Suppressor macrophage (primary cell): ENCODE measurements at regions not wholly inside any gene's neighbourhood (a gene's known extent, or its start where the extent isn't known, plus 50 kb on each side); places are given as distances from the start of the nearest gene placed in this dataset.
"Not testable (repeated sequence)": the region's sequence is repeated elsewhere in the genome, so short reads cannot be mapped to it uniquely, and the experiment has no call there.

Source experiments
- DNase-seq, 4 experiments: peaks; one replicate each; pipeline ENCODE4 v3.0.0-alpha.2; 2020 to 2022

DNA sequence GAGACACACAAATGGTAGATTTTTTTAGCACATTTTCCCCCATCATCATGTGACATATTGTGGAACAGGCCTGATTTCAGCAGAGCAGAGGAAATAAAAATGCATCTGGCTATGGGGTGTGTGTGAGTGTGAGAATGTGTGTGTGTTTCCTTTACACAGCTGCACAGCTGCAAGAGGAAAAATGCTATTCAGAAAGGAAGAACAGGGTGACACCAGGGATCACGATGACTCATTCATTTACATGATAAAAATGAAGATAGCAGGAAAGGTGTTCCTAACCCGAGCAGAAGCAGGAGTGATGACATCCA, 469.5 kb upstream of the TSHZ3 start:
- no peak for DNase-seq

DNA sequence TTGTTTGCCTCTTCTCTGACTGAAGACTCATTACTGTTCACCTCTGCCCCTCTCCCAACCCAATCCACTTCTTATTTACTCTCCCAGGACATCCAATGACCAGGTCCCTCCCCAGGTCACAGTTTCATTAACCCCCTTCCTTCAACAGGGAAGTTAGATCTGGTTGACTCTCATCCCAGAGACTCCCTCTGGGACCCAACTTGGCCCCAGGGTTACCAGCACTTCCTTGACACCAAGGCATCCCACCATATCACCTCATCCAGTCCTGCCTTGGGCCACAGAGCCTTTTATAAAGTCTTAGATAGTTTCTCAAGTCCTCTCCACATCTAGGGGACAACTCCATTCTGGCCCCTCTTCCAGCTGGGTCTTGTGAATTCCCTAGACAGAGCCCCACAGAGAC, 470.6 kb upstream of the TSHZ3 start:
- no peak for DNase-seq

DNA sequence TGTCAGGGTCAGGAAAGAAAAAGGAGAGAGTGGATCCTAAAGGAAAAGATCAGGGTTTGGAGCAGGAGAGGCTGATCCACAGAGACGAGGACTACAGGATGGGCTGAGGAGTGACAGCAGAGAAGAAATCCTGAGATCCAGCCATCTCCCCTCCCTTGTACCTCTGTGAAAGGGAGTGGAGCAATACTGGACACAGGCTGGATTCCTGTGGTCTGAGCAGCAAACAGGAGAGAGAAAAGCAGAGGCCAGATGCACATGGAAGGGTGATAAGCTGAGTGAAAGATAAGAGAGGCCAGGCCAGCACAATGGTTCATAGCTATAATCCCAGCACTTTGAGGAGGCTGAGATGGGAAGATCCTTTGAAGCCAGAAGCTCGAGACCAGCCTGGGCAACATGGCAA, 472.1 kb upstream of the TSHZ3 start:
- DNase-seq, result no peak

DNA sequence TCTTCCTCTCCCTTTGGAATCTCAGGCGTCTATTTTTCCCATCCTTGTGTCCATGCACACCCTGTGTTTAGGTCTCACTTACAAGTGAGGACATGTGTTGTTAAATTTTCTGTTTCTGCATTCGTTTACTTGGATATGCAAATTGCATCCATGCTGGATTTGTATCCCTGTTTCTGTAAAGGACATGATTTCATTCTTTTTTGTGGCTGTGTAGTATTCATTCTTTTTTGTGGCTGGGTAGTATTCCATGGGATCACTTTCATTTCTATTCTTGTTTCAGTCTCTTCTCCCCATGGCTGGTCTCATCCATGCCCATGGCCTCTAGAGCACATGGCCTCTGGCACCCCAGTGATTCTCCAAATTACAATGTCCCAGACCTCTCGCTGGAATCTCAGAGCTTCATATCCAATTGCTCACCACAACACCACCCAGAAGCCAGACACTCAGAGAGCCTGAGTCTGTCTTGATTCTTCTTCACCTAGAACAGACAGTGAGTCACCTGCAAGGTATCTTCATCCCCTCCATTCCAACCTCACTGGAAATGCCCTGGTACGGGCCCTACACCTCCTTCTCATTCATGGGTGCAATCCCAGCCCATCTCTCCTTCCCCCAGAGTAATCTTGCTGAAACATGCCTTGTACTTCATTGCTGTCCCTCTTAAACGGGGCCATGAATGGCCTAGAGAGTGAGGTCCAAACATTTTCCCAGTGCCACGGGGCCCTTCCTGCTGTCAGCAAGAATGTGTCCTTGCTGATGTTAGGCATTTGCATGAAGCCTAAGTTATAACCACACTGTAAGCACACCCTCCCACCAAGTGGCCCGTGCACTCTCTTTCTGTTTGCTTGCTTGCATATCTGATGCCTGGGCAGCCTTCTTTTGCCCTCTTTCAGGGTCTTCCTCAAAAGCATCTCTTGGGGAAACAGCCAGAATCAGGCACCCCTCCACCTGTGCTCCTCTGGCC, 476.2 kb upstream of the TSHZ3 start:
- no peak for DNase-seq

DNA sequence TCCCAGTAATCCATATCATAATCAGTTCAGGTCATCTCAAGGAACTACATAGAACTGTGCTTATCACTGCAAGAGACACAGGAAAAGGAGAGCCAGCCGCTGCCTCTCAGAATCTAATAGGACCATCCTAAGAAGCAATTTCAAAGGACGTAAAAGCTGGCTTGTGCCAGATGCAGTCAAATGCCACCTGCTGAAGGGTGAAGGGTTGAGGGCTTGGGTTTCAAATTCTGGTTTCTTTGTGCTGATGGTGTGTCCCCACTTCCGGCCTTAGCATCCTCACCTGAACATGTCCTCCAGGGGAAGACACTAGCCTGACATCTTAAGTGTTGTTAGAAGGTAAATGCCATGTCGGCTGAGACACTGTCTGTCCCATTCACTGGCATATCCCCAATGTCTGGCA, 477.1 kb upstream of the TSHZ3 start:
- no peak for DNase-seq

DNA sequence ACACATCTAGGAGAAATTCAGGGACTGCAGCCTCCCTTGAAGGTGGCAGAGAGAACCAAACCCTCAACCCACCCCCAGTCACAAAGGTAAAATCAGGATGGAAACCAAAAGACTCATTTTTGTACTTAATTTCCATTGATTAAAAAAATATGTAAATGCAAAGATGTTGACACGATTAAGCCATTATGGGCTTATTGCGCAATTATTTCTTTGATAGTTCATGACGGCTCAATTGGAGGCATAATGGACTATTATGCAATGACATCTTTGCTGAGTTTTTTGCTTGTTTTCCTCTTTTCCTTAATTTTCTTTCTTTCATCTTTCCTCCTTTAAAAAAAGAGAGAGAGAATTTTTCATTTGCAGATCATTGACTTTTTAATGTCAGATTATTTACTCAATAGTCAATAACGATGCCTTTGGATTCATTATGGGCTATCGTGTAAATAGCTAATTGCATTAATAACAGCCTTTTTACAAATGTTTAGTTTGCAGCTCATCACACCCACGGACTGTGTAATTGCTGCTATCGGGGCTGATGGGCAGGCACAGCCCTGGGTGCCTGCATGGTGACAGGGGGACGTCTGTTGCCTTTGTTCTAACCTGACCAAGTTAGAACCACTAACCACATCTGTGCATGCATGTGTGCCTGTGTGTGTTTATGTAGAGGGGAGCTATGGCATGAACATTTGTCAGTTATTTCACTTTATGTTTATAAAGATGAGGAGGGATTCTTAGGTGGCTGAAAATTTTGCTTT, 482.4 kb upstream of the TSHZ3 start:
- no peak for DNase-seq

DNA sequence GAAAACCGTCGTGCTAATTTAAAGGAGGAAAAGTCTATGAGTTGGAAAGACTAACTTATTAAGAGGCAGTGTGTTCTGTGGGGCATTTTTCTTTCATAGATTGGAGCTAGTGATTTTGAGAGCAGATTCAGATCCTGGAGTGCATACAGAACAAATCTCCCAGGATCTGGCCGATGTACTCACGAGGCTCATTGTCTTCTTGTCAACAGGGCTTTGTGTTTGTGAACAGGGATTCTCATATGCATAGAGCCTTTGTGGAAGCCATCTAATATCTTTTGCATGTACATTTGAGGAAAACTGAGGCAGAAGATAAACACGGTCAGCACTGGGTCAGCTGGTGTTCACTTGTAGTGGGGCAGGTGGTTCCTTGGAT, 482.9 kb upstream of the TSHZ3 start:
- DNase-seq, result no peak

DNA sequence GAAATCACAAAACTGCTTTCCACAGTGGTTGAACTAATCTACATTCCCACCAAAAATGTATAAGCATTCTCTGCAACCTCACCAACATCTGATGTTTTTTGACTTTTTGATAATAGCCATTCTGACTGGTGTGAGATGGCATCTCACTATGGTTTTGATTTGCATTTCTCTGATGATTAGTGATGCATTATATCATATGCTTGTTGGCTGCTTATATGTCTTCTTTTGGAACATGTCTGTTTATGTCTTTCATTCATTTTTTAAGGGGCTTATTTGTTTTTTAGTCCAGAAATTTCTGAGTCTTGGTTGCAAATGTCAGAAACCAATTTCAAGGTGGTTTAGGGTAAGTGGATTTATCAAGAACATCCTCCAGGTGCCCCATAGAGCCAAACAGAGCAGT, 484.8 kb upstream of the TSHZ3 start:
- DNase-seq, result no peak

DNA sequence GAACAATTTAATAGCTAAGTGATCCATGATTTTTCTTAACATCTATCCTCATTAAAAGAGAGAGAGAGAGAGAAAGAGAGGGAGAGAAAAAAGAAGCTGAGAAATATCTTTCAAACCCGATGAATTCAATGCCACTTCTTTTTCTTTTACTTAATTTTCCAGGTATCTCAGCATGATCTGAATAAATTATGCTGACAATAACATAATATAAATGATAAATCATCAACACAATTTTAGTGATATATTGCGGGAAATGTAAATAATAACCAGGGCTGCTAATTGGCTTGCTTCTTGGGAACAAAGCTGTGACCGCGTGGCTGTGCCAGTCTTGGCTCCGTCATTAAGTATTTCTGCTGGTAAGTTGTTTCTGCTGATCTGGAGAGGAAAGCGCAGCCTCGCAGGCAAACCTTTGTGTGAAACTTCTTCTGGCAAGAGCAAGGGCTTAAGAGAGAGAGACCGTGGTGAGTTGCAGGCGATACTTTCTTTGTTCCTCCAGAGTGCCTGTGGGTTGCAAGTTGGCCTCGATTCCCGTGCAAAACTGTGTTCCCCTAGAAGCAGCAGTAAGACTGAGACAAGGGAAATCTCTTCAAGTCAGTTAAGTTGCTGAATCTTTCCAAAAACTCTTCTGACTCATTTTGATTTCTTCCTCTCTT, 489.1 kb upstream of the TSHZ3 start:
- DNase-seq, result no peak

DNA sequence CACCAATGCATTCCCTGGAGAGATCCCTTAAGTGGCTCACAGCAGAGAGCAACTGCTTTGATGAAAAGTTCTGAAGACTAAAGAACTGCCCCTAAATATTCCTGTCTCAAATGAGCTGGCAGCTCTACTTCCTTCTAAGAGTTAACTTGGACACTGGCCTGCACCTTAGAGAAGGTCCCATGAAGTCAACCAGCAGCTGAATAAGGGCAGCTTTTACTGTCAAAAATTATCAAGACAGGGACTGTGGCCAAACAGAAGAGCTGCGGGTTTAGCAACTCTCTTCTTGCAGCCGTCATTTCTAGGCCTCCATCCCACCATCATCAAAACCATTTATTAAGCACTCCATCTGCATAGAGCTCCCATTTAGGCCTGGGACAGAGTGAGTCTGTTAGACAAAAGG, 491.1 kb upstream of the TSHZ3 start:
- no peak for DNase-seq

DNA sequence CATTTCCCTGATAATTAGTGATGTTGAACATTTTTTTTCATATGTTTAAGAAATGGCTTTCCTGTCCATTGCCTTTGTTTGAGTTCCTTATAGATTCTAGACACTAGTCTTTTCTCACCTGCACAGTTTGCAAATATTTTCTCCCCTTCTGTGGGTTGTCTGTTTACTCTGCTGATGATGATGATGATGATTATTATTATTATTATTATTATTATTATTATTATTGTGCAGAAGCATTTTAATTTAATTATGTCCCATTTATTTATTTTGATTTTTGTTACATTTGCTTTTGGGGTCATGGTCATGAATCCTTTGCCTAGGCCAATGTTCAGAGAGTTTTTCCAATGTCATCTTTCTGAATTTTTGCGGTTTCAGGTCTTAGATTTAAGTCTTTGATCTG, 492.5 kb upstream of the TSHZ3 start:
- DNase-seq, result no peak

DNA sequence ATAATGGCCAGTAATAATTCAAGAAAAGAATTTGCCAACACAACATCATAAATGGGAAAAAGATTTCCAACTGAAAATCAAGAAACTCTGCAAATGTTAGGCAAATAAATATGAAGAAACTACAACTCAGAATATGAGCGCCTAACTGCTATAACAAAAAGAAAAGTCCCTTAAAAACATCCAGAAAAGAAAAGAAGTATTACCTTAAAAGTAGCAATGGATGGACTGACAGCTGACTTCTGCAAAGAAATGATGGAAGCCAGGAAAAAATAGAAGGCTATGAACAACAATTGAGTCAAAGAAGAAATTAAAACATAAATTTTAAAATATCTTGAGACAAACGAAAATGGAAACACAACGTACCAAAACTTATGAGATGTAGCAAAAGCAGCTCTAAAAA, 482.3 kb upstream of the ZNF507 start:
- DNase-seq, result no peak

DNA sequence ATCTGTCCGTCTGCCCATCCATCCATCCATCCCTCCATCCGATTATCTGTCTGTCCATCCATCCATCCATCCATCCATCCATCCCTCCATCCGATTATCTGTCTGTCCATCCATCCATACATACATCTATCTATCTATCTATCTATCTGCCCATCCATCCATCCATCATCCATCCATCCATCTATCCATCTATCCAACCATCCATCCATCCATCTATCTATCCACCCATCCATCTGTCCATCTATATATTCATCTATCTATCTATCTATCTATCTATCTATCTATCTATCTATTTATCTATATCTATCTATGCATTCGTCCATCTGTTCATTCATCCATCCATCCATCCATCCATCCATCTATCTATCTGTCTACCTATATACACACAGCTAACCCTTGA, 471.1 kb upstream of the ZNF507 start:
- no peak for DNase-seq

DNA sequence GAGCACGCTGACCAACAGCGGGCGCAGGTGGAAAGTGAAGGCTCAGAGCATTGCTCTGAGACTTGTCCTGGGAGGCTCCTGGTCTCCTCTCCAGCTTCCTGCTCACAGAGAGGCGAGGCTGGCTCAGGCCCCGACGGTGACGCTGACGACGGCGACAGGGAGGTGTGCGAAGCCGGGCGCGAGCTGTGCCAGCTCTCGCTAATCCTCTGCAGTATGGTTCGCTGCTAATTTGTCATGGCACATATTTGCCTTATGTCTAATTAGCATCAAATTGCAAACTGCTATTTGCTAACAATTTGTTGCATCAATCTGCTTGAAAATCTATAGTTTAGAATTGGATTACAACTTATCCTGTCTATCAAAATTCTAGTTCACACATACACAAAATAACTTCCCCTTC, 469.8 kb upstream of the ZNF507 start:
- no peak for DNase-seq

DNA sequence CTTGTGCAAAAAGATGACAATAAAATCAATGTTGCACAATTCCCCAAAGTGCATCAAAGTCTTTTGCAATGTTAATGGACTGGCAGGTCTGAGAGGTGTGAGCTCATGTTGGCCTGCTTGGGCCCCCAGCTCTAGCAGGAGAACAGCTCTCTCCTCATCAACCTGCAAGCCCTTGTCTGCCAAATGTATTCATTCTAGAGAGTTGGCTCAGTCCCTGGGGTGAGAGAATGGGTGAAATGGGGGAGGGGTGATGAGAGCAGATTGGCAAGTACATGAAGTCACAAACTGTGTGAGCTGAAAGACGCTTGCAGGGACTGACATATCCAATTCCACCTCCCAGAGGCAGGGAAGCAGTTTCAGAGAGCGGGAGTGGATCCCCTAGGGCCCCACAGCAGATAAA, 465.1 kb upstream of the ZNF507 start:
- no peak for DNase-seq

DNA sequence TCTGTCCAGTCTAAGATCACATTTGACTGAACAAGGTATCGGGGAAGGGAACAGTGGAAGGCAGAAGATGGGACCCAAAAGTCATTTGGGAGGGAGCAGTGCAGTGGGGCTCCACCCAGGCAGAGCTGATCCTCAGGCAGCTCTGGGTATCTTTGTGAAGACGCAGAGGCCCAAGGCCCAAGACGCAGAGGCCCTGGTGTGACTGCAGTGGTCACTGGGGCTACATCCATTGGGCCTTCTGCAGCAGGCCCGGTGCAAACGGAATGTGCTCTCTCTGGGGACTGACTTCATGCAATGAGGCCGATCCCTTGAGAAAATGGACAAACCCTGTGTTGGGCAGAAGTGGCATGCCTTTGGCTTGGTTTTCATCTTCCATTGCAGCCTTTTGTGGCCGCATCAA, 463.4 kb upstream of the ZNF507 start:
- no peak for DNase-seq

DNA sequence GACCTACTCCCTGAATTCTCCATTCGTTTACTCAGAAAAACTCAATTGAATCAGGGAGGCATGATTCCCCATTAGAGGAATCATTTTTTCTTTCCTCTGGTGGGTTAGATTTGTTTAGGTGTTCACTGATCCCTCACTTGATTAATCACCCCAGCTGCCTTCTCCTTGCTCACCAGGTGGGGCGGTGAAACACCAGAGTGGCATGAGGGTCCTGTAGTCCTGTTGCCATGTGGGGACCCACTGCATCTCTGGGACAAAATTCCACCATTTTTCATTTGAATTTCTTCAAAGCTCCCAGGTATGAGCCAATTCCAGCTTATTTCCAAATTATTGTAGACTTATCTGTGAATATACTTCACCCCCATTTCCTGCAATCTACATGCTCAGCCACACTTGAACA, 462.7 kb upstream of the ZNF507 start:
- no peak for DNase-seq

DNA sequence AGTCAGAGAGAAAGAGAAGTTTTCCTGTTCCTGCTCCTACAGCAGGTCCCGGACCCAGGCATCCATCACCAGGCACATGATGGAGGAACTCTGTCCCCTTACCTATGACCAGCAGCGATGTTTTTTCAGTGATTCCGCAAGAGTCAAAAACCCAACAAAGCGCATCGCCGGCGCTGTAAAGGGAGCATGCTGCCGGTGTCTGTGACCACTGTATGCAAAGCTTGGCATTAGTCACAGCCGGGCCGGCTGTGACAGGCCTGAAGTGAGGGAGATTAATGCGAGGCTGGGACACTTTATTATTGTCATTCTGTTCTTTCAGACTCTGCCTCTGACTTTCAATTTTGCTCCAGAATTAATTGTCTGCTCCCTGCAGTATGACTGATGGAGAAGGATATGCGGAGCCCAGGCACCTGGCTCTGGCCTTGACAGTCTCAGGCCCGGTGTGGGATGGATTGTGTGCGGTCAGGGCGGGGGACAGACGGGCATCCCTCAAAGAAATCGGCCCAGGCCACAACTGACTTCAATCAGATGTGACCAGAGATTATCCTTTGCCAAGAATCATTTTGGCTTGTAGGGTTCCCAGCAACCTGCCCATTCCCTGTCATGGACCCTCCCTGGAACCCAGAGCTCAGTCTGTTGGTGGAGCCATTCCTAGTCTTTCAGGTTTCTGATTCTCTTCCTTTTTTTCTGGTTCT, 462.0 kb upstream of the ZNF507 start:
- DNase-seq, result no peak

DNA sequence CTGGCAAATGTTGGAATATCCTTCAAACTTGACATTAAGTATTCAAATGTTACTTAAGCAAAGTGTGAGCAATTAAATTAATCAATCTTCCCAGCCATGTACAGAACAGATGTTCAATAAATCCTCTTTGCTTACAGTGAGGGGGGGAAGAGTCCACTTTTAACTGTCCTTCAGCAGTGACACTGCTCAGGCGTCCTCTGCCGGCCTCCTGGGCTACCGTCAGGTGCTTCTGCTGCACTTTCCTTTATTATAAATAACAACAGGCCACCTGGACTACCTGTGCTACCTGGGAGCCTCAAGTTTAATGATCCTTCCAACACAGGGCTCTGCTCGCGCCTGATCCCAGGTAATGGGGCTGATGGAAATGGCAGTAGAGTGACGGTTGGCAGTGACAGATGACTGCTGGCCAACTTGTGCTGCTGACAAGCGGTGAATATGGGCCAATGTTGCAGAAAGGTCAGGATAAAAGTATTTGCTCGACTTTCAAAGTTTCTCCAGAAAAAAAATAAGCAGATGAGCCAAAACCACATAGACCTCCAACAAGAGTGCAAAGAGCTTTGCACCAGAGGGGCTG, 460.0 kb upstream of the ZNF507 start:
- DNase-seq, result no peak

DNA sequence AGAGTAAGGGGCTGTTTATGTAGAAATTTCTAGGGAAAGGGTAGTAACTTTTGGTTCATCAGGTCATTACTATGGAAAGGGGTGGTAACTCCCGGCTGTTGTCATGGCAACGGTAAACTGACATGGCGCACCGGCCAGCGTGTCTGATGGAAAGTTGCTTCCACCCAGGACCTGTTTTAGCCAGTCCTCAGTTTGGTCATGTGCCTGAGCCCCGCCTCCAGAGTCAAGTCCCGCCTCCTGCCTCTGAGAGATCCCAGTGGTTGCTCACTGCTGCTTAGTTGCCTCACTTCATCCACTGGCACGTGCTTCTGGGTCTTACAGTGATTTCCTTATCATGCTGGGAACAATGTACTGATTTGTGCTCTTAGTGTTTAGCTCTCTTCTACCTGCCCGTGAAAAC, 455.2 kb upstream of the ZNF507 start:
- no peak for DNase-seq

DNA sequence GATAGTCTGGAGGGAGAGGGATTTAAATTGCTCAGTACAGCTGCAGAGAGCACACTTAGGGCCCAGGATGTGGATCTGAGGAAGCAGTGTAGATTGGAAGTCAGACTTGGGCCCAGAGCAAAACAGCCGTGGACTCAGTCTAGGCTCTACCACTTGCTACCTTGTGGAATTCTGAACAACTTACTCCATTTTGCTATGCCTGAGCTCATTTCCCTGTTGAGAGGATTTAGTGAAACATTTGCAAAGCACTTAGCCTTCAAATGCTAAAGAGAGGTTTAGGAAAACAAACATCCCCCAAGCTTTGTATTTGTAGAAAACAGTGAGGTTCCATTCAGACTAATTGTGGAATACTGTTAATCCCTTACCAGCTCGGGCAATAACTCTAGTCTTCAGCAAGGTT, 453.4 kb upstream of the ZNF507 start:
- no peak for DNase-seq

DNA sequence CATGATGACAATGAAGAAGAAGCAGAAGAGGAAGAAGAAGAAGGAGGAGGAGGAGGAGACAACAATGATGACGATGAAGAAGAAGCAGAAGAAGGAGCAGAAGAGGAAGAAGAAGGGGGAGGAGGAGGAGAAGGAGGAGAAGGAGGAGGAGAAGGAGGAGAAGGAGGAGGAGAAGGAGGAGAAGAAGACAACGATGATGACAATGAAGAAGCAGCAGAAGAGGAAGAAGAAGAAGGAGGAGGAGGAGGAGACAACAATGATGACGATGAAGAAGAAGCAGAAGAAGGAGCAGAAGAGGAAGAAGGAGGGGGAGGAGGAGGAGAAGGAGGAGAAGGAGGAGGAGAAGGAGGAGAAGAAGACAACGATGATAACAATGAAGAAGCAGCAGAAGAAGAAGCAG, 451.9 kb upstream of the ZNF507 start:
- not testable (repeated sequence) for DNase-seq

DNA sequence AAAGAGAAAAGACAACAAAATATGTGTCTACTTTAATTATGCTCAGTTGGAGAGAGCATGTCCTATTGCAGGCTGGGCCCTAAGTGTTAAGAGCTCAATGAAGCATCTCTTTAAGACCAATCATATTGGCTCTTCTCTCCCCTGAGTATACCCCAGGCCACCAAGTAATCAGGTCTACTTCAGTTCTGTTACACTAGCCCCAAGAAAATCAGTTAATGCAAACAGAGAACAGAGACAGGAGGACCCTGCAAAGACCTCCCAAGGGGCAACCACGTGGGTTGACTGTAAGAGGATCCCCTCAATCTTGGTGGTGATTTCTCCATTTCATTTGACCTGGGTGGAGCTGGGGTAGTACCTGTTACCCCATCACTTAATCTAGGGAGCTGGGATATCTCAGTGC, 451.0 kb upstream of the ZNF507 start:
- no peak for DNase-seq
